Esophagus squamous epithelium (tissue), 4 donors: ENCODE measurements at regions not wholly inside any gene's neighbourhood (a gene's known extent, or its start where the extent isn't known, plus 50 kb on each side); places are given as distances from the start of the nearest gene placed in this dataset.

Experiments
- CTCF ChIP-seq, 6 experiments: fragments of 450-650 bp in 4 of 6; fragments of 200-600 bp in 2 of 6; sonication (generic) in 2 of 6; IDR thresholded peaks; one replicate each; pipeline ENCODE4 v1.5.1; 2016 to 2019; ENCODE audit warnings: antibody characterized with exemption in 6 of 6, mild to moderate bottlenecking in 4 of 6, moderate library complexity in 4 of 6
- POLR2A ChIP-seq, 4 donors: fragments of 450-650 bp; IDR thresholded peaks; one replicate each; pipeline ENCODE4 v1.6.1; 2017; ENCODE audit warnings: antibody characterized with exemption in 4 of 4, mild to moderate bottlenecking in 4 of 4, moderate library complexity in 3 of 4

GRCh38 chr13:50742968-50743367 lies 100.5 kb downstream of the DLEU7 start:
- TF ChIP-seq POLR2A (IDR thresholded peaks at IDR 0.05) (no peak), CTCF (IDR thresholded peaks at IDR 0.05) (no peak)
